ENCODE measurements at regions not wholly inside any gene's neighbourhood (a gene's known extent, or its start where the extent isn't known, plus 50 kb on each side); places are given as distances from the start of the nearest gene placed in this dataset.
"Not testable (repeated sequence)": the region's sequence is repeated elsewhere in the genome, so short reads cannot be mapped to it uniquely, and the experiment has no call there.

GRCh38 chr7:114812570-114812969 lies 109.3 kb upstream of the MDFIC start:
- DNase-seq = no peak

GRCh38 chr7:114813624-114814023 lies 108.3 kb upstream of the MDFIC start:
- DNase-seq = no peak

GRCh38 chr7:114817036-114817435 lies 104.9 kb upstream of the MDFIC start:
- DNase-seq = not testable (repeated sequence)

GRCh38 chr7:114818501-114818900 lies 103.4 kb upstream of the MDFIC start:
- no peak for DNase-seq

GRCh38 chr7:114819616-114820362 lies 102.1 kb upstream of the MDFIC start:
- no peak for DNase-seq

GRCh38 chr7:114821030-114821900 lies 100.6 kb upstream of the MDFIC start:
- no peak for DNase-seq

- DNase-seq = no peak
Observed at GRCh38 chr7:114822131-114822530, 99.8 kb upstream of the MDFIC start.

- DNase-seq = no peak
Observed at GRCh38 chr7:114822844-114823243, 99.0 kb upstream of the MDFIC start.

GRCh38 chr7:114823290-114823689 lies 98.6 kb upstream of the MDFIC start:
- no peak for DNase-seq

GRCh38 chr7:114825423-114825951 lies 96.4 kb upstream of the MDFIC start:
- DNase-seq = peak in 1 of 2 donors; percentile 22

- no peak for DNase-seq
Observed at GRCh38 chr7:114830952-114831351, 90.9 kb upstream of the MDFIC start.

GRCh38 chr7:114832906-114833595 lies 88.8 kb upstream of the MDFIC start:
- no peak for DNase-seq

GRCh38 chr7:114835303-114835702 lies 86.6 kb upstream of the MDFIC start:
- DNase-seq = no peak

- no peak for DNase-seq
Observed at GRCh38 chr7:114835861-114836260, 86.0 kb upstream of the MDFIC start.

GRCh38 chr7:114842551-114843065 lies 79.3 kb upstream of the MDFIC start:
- no peak for DNase-seq

- no peak for DNase-seq
Observed at GRCh38 chr7:114843102-114843501, 78.8 kb upstream of the MDFIC start.

- DNase-seq = no peak
Observed at GRCh38 chr7:114851406-114852061, 70.4 kb upstream of the MDFIC start.

GRCh38 chr7:114852293-114852692 lies 69.6 kb upstream of the MDFIC start:
- no peak for DNase-seq

GRCh38 chr7:114853189-114853588 lies 68.7 kb upstream of the MDFIC start:
- DNase-seq = no peak

GRCh38 chr7:114854369-114854768 lies 67.5 kb upstream of the MDFIC start:
- DNase-seq = no peak

GRCh38 chr7:114856625-114857024 lies 65.3 kb upstream of the MDFIC start:
- no peak for DNase-seq

GRCh38 chr7:114857605-114858004 lies 64.3 kb upstream of the MDFIC start:
- DNase-seq = no peak
